NCI-H526 (cell line): ENCODE measurements at regions not wholly inside any gene's neighbourhood (a gene's known extent, or its start where the extent isn't known, plus 50 kb on each side); places are given as distances from the start of the nearest gene placed in this dataset.

ENCODE experiments used
- DNase-seq, 2 experiments: peaks; one replicate each; lab custom pipeline; 2025; lab: John Stamatoyannopoulos, UW

GRCh38 chr9:81191222-81191621 is 498.1 kb downstream of the TLE1 start:
- DNase-seq, result no peak

- no peak for DNase-seq
Measured at GRCh38 chr9:81190659-81191058, 498.7 kb downstream of the TLE1 start.

GRCh38 chr9:81183761-81184160 is 505.6 kb downstream of the TLE1 start:
- no peak for DNase-seq

- peak in 1 of 2 experiments; percentile 35 for DNase-seq
Measured at GRCh38 chr9:81182431-81182830, 506.9 kb downstream of the TLE1 start.

- DNase-seq, result no peak
Measured at GRCh38 chr9:81174023-81174422, 515.3 kb downstream of the TLE1 start.

GRCh38 chr9:81171689-81172088 is 517.7 kb downstream of the TLE1 start:
- DNase-seq, result no peak

- no peak for DNase-seq
Measured at GRCh38 chr9:81162361-81162760, 527.0 kb downstream of the TLE1 start.

GRCh38 chr9:81156381-81156780 is 533.0 kb downstream of the TLE1 start:
- DNase-seq, result no peak

GRCh38 chr9:81150016-81150625 is 539.2 kb downstream of the TLE1 start:
- no peak for DNase-seq

- DNase-seq, result no peak
Measured at GRCh38 chr9:81146684-81147337, 542.5 kb downstream of the TLE1 start.

- DNase-seq, result no peak
Measured at GRCh38 chr9:81146241-81146640, 543.1 kb downstream of the TLE1 start.

- DNase-seq, result no peak
Measured at GRCh38 chr9:81145331-81145963, 543.9 kb downstream of the TLE1 start.

- no peak for DNase-seq
Measured at GRCh38 chr9:81141961-81142360, 547.4 kb downstream of the TLE1 start.

- no peak for DNase-seq
Measured at GRCh38 chr9:81137976-81138568, 551.3 kb downstream of the TLE1 start.

- DNase-seq, result no peak
Measured at GRCh38 chr9:81132796-81133195, 556.6 kb downstream of the TLE1 start.

GRCh38 chr9:81132318-81132717 is 557.0 kb downstream of the TLE1 start:
- no peak for DNase-seq

- DNase-seq, result no peak
Measured at GRCh38 chr9:81128701-81129100, 560.6 kb downstream of the TLE1 start.

- DNase-seq, result no peak
Measured at GRCh38 chr9:81125446-81126092, 563.8 kb downstream of the TLE1 start.

- DNase-seq, result no peak
Measured at GRCh38 chr9:81123526-81123925, 565.8 kb downstream of the TLE1 start.

- no peak for DNase-seq
Measured at GRCh38 chr9:81122749-81123148, 566.6 kb downstream of the TLE1 start.

GRCh38 chr9:81119591-81119990 is 569.8 kb downstream of the TLE1 start:
- DNase-seq, result no peak

- no peak for DNase-seq
Measured at GRCh38 chr9:81118416-81118815, 570.9 kb downstream of the TLE1 start.
